OCI-LY1 (cell line): ENCODE measurements at regions not wholly inside any gene's neighbourhood (a gene's known extent, or its start where the extent isn't known, plus 50 kb on each side); places are given as distances from the start of the nearest gene placed in this dataset.

Experiments used
- H2AFZ ChIP-seq: fragments of 200-600 bp; sonication (generic), shearing (Covaris generic); 2 replicates; pipeline ENCODE4 v1.6.0; 2014; ENCODE audit warnings: antibody characterized with exemption, mild to moderate bottlenecking, low read length
- H3F3A ChIP-seq: fragments of 200-600 bp; sonication (generic), shearing (Covaris generic); 2 replicates; pipeline ENCODE4 v1.6.0; 2014; ENCODE audit warnings: mild to moderate bottlenecking, antibody characterized with exemption, low read length, moderate library complexity; ENCODE audit not compliant: insufficient read depth
- H3K27ac ChIP-seq: fragments of 200-600 bp; sonication (generic); 2 replicates; pipeline ENCODE4 v1.5.1; 2014; ENCODE audit warnings: low read length, mixed run types, mild to moderate bottlenecking, low read depth; ENCODE audit not compliant: poor library complexity, severe bottlenecking
- H3K27me3 ChIP-seq: fragments of 200-600 bp; sonication (generic); 2 replicates; pipeline ENCODE4 v1.6.0; 2014; ENCODE audit warnings: antibody characterized with exemption, mild to moderate bottlenecking, low read length, moderate library complexity; ENCODE audit not compliant: insufficient read depth
- H3K36me3 ChIP-seq: fragments of 200-600 bp; sonication (generic); 2 replicates; pipeline ENCODE4 v1.6.1; 2014; ENCODE audit warnings: mild to moderate bottlenecking, antibody characterized with exemption, low read length, moderate library complexity, mixed read lengths; ENCODE audit not compliant: insufficient read depth
- H3K4me1 ChIP-seq: fragments of 200-600 bp; sonication (generic); 2 replicates; pipeline ENCODE4 v1.5.1; 2014; ENCODE audit warnings: mild to moderate bottlenecking, low read length, moderate library complexity; ENCODE audit not compliant: insufficient read depth, severe bottlenecking
- H3K4me2 ChIP-seq: fragments of 200-600 bp; sonication (generic), shearing (Covaris generic); 2 replicates; pipeline ENCODE4 v1.6.1; 2014; ENCODE audit warnings: low read length
- H3K4me3 ChIP-seq: fragments of 200-600 bp; sonication (generic); 2 replicates; pipeline ENCODE4 v1.5.1; 2014; ENCODE audit warnings: low read length, low read depth, mild to moderate bottlenecking, mixed read lengths; ENCODE audit not compliant: poor library complexity, severe bottlenecking
- H3K79me2 ChIP-seq: fragments of 200-600 bp; shearing (Covaris generic); 2 replicates; pipeline ENCODE4 v1.6.1; 2016; ENCODE audit warnings: mixed run types, low read length, mixed read lengths; ENCODE audit not compliant: insufficient read depth
- H3K9ac ChIP-seq: fragments of 200-600 bp; sonication (generic), shearing (Covaris generic); 2 replicates; pipeline ENCODE4 v1.6.1; 2014; ENCODE audit warnings: mild to moderate bottlenecking, low read length, mixed read lengths
- H3K9me2 ChIP-seq: fragments of 200-600 bp; sonication (generic), shearing (Covaris generic); 2 replicates; pipeline ENCODE4 v1.6.1; 2014; ENCODE audit warnings: low read depth, mild to moderate bottlenecking, low read length, mixed read lengths
- H3K9me3 ChIP-seq: fragments of 200-600 bp; shearing (Covaris generic); 2 replicates; pipeline ENCODE4 v1.6.1; 2014; ENCODE audit warnings: low read length, mixed read lengths
- H4K20me1 ChIP-seq: fragments of 200-600 bp; sonication (generic), shearing (Covaris generic); 2 replicates; pipeline ENCODE4 v1.6.0; 2016; ENCODE audit warnings: mild to moderate bottlenecking, low read length; ENCODE audit not compliant: insufficient read depth
- EZH2 ChIP-seq: fragments of 200-600 bp; sonication (generic), shearing (Covaris generic); IDR thresholded peaks from 2 replicates; pipeline ENCODE4 v1.8.0; 2017; ENCODE audit warnings: borderline replicate concordance, mixed run types, mild to moderate bottlenecking, antibody characterized with exemption, low read length, moderate library complexity, mixed read lengths
- TF ChIP-seq, protein P1 (sequence below): fragments of 200-600 bp; sonication (generic), shearing (Covaris generic); IDR thresholded peaks from 2 replicates; pipeline ENCODE4 v1.5.1; 2017; ENCODE audit warnings: mild to moderate bottlenecking, antibody characterized with exemption, low read length, moderate library complexity, mixed read lengths

DNA sequence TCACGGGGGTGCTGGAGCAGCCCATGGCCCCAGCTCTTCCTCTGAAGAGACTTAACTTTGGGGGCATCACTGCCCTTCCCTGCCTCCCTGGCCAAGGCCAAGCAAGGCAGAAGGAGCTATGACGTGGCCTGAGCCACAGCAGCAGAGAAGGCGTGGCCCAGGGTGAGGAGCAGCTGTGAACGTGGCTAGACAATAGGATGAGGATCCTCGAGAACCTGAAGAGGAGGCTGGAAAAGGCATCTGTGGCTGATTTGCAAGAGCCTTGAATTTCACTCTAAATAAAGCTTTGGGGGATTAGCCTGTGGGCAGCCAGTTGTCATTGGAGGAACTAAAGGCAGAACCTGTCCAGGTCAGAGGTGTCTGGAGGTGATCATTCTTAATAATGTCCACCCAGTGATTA is 652.9 kb upstream of the ID2 start:
- Histone ChIP-seq H2AFZ (no peak overlapping the region), H3F3A (no peaks in the 10 kb centered on the region), H3K9ac (no peak overlapping the region), H4K20me1 (no peaks in the 10 kb centered on the region), H3K36me3 (no peaks in the 10 kb centered on the region), H3K27ac (no peak overlapping the region), H3K4me2 (no peak overlapping the region), H3K9me2 (no peaks in the 10 kb centered on the region), H3K79me2 (no peaks in the 10 kb centered on the region), H3K9me3 (no peaks in the 10 kb centered on the region), H3K4me3 (no peak overlapping the region), H3K4me1 (no peaks in the 10 kb centered on the region), H3K27me3 (no peaks in the 10 kb centered on the region)
- no peak for TF ChIP-seq EZH2

DNA sequence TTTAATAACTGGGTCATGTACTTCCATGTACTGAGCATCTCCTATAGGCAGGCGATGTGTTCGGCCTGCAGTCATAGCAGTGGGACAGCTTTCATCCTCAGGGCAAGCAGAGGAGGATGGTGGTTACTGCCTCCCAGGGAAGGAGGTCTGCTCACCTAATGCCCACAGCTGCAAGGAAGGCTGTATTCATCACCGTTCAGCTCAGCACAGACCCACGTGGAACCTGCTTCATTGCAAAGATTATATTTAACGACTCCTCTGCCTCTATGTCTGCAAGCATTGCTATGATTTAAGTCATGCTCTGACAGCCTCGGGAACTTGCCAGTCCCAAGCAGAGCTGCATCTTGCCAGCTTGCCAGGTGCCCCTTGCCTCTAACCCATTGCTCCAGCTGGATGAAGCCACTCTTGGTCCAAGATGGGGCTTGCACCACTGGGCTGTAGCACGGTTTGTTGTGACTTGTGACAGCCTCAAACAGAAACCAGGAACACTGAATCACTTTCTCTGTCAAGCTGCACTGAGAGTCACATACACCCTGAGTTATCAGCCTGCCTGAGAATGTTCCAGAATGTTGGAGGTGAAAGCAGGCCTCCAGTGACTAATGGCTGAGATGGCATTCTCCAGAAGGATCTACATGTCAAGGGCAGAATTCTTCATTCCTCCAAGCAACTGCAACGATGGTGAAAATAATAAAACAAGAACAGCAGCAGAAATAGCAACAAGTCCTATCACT is 651.1 kb upstream of the ID2 start:
- H3K4me1 ChIP-seq, result no peaks in the 10 kb centered on the region
- H3K9me2 ChIP-seq, result no peaks in the 10 kb centered on the region
- TF ChIP-seq, protein P1, sequence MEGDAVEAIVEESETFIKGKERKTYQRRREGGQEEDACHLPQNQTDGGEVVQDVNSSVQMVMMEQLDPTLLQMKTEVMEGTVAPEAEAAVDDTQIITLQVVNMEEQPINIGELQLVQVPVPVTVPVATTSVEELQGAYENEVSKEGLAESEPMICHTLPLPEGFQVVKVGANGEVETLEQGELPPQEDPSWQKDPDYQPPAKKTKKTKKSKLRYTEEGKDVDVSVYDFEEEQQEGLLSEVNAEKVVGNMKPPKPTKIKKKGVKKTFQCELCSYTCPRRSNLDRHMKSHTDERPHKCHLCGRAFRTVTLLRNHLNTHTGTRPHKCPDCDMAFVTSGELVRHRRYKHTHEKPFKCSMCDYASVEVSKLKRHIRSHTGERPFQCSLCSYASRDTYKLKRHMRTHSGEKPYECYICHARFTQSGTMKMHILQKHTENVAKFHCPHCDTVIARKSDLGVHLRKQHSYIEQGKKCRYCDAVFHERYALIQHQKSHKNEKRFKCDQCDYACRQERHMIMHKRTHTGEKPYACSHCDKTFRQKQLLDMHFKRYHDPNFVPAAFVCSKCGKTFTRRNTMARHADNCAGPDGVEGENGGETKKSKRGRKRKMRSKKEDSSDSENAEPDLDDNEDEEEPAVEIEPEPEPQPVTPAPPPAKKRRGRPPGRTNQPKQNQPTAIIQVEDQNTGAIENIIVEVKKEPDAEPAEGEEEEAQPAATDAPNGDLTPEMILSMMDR, result no peak
- no peak for TF ChIP-seq EZH2
- H4K20me1 ChIP-seq, result no peaks in the 10 kb centered on the region
- no peak overlapping the region for H3K27ac ChIP-seq
- no peaks in the 10 kb centered on the region for H3K79me2 ChIP-seq
- H3K36me3 ChIP-seq, result no peaks in the 10 kb centered on the region
- no peak overlapping the region for H3K4me2 ChIP-seq
- H3F3A ChIP-seq, result no peaks in the 10 kb centered on the region
- no peak overlapping the region for H3K4me3 ChIP-seq
- H3K9ac ChIP-seq, result no peak overlapping the region
- H2AFZ ChIP-seq, result no peak overlapping the region
- no peaks in the 10 kb centered on the region for H3K27me3 ChIP-seq
- no peaks in the 10 kb centered on the region for H3K9me3 ChIP-seq

DNA sequence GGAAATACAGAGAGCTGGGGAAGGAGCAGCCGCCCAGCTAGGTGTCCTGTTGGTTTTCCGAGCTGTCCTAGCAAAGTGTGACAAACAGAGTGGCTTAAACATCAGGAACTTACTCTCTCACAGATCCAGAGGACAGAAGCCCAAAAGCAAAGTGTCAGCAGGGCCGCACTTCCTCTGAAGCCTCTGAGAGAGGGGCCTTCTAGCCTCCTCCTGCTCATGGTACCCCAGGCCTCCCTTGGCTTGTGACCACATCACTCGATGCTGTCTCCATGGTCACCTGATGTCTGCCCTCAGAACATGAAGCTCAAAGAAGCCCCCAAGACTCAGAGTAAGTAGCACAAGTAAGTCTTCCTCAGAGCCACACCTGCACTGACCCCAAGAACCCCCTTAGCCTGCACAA is 650.5 kb upstream of the ID2 start:
- no peak overlapping the region for H3K9ac ChIP-seq
- H3K79me2 ChIP-seq, result no peaks in the 10 kb centered on the region
- H4K20me1 ChIP-seq, result no peaks in the 10 kb centered on the region
- no peaks in the 10 kb centered on the region for H3K9me3 ChIP-seq
- no peaks in the 10 kb centered on the region for H3F3A ChIP-seq
- H3K9me2 ChIP-seq, result no peaks in the 10 kb centered on the region
- H3K27me3 ChIP-seq, result no peaks in the 10 kb centered on the region
- no peaks in the 10 kb centered on the region for H3K36me3 ChIP-seq
- no peak overlapping the region for H3K27ac ChIP-seq
- H3K4me3 ChIP-seq, result no peak overlapping the region
- no peak overlapping the region for H3K4me2 ChIP-seq
- TF ChIP-seq, protein P1, result no peak
- TF ChIP-seq EZH2, result no peak
- no peaks in the 10 kb centered on the region for H3K4me1 ChIP-seq
- no peak overlapping the region for H2AFZ ChIP-seq

DNA sequence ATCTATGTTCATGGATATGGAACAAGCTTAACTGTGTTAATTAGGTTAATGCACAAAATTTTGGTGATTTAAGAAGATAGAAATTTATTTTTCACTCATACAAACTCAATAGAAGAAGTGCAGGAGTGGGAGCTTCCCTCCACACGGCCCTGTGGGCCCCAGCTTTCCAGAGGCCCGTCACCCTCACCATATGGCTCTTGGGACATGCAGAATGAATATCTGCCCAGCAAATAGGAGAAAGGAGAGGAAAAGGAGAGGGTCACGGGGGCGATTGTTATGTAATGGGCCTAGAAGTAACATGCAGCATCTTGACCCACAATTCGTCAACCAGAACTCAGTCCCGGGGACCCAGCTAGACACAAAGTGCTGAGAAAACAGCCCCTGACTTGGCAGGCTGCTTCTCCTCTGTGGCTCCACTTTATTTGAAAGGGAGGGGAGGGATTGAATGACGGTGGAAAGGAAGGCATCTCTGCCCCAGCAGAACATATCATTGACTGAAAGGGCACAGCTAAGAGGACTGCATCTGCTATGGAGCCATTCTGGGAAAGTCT is 648.2 kb upstream of the ID2 start:
- Histone ChIP-seq H3K9me3 (no peaks in the 10 kb centered on the region), H3K27me3 (no peaks in the 10 kb centered on the region), H3K36me3 (no peaks in the 10 kb centered on the region), H4K20me1 (no peaks in the 10 kb centered on the region), H3K9ac (no peak overlapping the region), H3K79me2 (no peaks in the 10 kb centered on the region), H3F3A (no peaks in the 10 kb centered on the region), H3K9me2 (no peaks in the 10 kb centered on the region), H3K4me3 (no peak overlapping the region), H2AFZ (no peak overlapping the region), H3K27ac (no peak overlapping the region), H3K4me1 (no peaks in the 10 kb centered on the region), H3K4me2 (no peak overlapping the region)
- TF ChIP-seq, protein P1, result no peak
- no peak for TF ChIP-seq EZH2
